HG03060 (cell line): ENCODE measurements at regions not wholly inside any gene's neighbourhood (a gene's known extent, or its start where the extent isn't known, plus 50 kb on each side); places are given as distances from the start of the nearest gene placed in this dataset.

Experiments
- ATAC-seq: cut with Tn5 transposase; IDR thresholded peaks from one replicate; pipeline ENCODE4 v1.9.1; 2021; ENCODE audit warnings: low read depth, moderate number of reproducible peaks; ENCODE audit not compliant: unreplicated experiment

- ATAC-seq, result no peak
Observed at GRCh38 chr4:20443015-20443805, 191.5 kb downstream of the SLIT2 start.

GRCh38 chr4:20444599-20445337 lies 193.1 kb downstream of the SLIT2 start:
- no peak for ATAC-seq

DNA sequence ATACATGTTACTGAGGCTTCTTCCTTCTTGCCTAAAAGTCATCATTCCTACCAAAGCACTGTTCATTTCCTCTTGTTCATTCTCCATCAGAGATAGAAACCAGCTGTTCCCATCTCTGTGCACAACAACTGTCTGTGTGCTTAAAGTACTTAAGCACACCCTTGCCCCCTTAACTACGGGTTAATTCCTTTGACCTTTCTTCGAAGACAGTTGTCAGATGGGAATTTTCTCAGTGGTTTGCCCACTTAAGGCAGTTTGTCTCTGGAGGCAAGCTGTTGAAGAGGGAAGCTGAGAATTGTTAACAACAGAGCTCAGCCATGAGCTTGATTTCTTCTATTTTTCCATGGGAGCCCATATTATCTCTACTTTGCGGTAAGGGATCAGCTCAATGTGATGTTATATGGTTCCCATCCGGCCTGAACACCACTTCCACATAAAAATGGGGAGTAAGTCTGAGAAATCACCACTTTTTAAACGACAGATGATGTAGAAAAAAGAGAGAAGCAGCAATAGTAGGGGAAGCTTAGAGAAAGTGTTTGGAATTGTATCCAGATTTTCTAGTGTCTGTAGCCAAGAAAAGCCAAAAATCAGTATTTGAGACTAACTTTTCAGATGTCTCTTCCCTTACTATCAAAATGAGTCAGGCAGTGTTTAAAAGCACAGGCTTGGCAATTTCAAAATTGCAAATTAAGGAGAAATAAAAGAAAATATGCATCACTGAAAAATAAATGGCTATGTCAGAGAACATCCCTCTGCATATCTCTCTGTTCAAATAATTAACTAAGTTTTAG lies 194.4 kb downstream of the SLIT2 start:
- ATAC-seq, result no peak

GRCh38 chr4:20447103-20447502 lies 195.4 kb downstream of the SLIT2 start:
- ATAC-seq, result no peak

GRCh38 chr4:20451986-20452385 lies 200.3 kb downstream of the SLIT2 start:
- ATAC-seq, result no peak

- no peak for ATAC-seq
Observed at GRCh38 chr4:20454515-20454914, 202.8 kb downstream of the SLIT2 start.

- ATAC-seq, result no peak
Observed at GRCh38 chr4:20456407-20456806, 204.7 kb downstream of the SLIT2 start.

- no peak for ATAC-seq
Observed at GRCh38 chr4:20462426-20463175, 210.9 kb downstream of the SLIT2 start.

GRCh38 chr4:20463176-20463430 lies 211.4 kb downstream of the SLIT2 start:
- no peak for ATAC-seq

- ATAC-seq, result no peak
Observed at GRCh38 chr4:20464381-20464780, 212.7 kb downstream of the SLIT2 start.

- no peak for ATAC-seq
Observed at GRCh38 chr4:20474119-20474518, 222.4 kb downstream of the SLIT2 start.

- ATAC-seq, result no peak
Observed at GRCh38 chr4:20478412-20478811, 221.8 kb upstream of the PACRGL start.

DNA sequence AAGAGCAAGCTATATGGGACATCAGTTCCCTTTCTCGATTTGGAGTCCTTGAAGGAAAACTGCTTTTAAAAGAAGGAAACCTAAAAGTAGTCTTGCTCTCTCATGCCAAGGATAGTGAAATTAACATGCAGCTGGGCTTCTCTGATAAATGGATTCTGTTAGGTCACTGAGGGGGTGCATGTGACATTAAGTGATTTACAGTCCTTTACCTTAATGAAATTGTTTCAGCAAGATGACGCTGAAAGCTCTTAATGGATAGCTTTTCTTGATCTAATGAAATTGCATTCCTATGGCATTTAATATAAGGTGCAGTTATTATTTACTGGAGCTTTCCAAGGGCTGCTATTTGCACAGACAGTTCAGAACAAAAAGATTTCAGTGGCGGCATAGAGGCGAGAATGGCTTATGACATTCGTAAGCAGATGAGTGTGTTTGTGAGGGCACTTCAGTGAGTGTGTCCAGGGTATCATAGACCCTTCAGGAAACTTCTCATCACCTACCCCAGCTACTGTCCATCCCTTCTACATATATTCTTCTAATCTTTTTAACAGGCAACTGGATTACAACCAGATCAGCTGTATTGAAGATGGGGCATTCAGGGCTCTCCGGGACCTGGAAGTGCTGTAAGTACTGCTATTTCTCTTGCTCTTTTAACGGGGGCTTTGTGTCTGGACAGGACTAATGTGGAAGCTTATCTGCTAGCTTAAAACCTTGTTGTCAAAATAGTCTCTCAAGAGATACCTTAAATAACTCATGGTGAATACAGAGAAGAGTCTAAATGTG lies 219.9 kb upstream of the PACRGL start:
- no peak for ATAC-seq

DNA sequence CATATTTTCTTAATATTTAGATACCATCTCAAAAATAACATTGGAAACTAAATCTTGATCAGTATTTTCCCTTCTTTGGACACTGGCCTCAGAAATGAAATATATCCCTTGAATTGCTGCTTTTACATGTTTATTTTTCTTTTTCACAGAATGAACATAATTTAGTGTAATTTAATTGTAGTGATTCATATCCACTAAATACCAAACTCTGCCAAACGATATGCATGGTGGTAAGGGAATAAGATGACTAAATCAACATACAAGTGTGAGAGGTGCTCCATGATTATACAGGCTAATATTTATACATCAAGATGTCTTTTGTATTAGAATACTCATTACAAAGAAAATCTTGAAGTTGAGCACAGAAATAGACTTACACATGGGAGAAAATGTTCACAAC lies 216.8 kb upstream of the PACRGL start:
- no peak for ATAC-seq

DNA sequence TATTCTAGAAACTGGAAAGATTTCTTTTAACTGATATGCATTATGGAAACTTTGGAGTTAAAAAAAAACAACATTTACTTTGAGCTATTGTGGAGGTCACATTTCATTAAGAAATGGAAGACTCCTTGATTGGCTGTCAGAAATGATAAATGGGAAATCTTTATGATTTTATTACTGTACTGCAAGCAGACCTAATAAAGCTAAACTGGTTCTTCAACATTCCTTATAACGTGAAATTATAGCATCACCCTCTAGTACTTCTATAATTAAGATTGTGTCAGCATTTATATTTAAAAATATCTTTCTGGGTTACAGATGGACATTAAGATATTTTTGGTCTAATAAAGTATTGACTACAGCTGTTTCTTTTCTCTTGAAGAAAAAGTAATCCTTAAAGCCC lies 213.8 kb upstream of the PACRGL start:
- ATAC-seq, result no peak

- ATAC-seq, result no peak
Observed at GRCh38 chr4:20487446-20487845, 212.8 kb upstream of the PACRGL start.

- no peak for ATAC-seq
Observed at GRCh38 chr4:20487852-20488251, 212.4 kb upstream of the PACRGL start.

DNA sequence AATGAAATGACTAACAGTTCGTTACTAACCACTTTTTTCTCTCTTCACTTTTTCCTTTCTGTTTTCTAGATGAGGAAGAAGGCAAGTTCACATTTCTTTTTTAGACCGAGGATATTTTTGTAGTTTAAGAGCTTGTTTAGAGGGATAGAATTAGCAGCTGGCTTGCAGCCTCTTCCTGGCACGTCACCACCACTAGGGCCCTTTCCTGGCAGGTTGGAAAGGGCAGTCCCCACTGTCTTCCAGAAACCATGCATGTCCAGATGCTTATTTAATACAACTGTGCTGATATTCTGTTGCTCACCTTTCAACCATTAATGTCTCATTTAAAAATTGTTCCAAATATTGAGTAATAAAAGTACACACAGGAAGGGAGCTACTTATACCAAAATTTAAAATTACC lies 209.5 kb upstream of the PACRGL start:
- no peak for ATAC-seq

GRCh38 chr4:20493761-20494353 lies 206.4 kb upstream of the PACRGL start:
- ATAC-seq, result no peak

DNA sequence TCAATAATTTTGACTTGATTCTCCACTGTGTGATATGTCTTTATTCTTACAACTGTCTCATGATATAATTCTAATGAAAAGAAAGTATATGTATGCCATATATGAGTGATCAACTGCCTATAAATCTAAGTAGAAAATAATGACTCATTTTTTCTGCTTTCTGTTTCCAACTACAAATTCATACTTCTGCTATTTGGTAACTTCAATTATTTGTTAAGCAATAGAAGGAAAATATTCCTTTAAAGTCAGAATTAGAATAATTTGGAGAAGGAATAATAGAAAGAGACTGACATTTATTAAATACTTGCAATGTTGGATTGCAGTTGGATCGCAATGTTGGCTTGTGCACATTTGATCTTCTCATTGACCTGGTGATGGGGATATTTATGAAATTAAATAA lies 204.2 kb upstream of the PACRGL start:
- no peak for ATAC-seq
